Thyroid gland (tissue), 4 donors: ENCODE measurements at regions not wholly inside any gene's neighbourhood (a gene's known extent, or its start where the extent isn't known, plus 50 kb on each side); places are given as distances from the start of the nearest gene placed in this dataset.

Experiments used
- DNase-seq, 2 donors: peaks; one replicate each; pipeline ENCODE4 v3.0.0-alpha.2; 2019
- H3K27ac ChIP-seq, 3 donors: fragments of 200-600 bp; sonication (generic); 1 replicate in 2 of 3; 2 replicates in 1 of 3; pipeline ENCODE4 v1.5.1; 2016 to 2019; ENCODE audit warnings: mild to moderate bottlenecking in 1 of 3, moderate library complexity in 1 of 3
- H3K27me3 ChIP-seq: fragments of 200-600 bp; sonication (generic); one replicate; pipeline ENCODE4 v1.5.1; 2019
- H3K36me3 ChIP-seq, 2 donors: fragments of 200-600 bp; sonication (generic); one replicate each; pipeline ENCODE4 v1.5.1; 2016 to 2019
- H3K4me1 ChIP-seq, 2 donors: fragments of 200-600 bp; sonication (generic); one replicate each; pipeline ENCODE4 v1.5.1; 2017 to 2019
- H3K4me3 ChIP-seq, 3 donors: fragments of 200-600 bp; sonication (generic); replicated peaks in 1 of 3; 1 replicate in 2 of 3; 2 replicates in 1 of 3; pipeline ENCODE4 v1.5.1; 2016; ENCODE audit warnings: mild to moderate bottlenecking in 1 of 3
- H3K9me3 ChIP-seq: fragments of 200-600 bp; sonication (generic); one replicate; pipeline ENCODE4 v1.5.1; 2017
- CTCF ChIP-seq, 6 experiments: fragments of 200-600 bp in 3 of 6; fragments of 450-650 bp in 3 of 6; sonication (generic) in 3 of 6; IDR thresholded peaks; one replicate each; pipeline ENCODE4 v1.5.1; 2016 to 2019; ENCODE audit warnings: antibody characterized with exemption in 6 of 6, mild to moderate bottlenecking in 2 of 6, inconsistent platforms in 1 of 6, moderate library complexity in 1 of 6
- POLR2A ChIP-seq, 2 donors: fragments of 450-650 bp; IDR thresholded peaks; one replicate each; pipeline ENCODE4 v1.6.1; 2017; ENCODE audit warnings: antibody characterized with exemption in 2 of 2, mild to moderate bottlenecking in 2 of 2, moderate library complexity in 1 of 2
- WGBS, 2 donors: methylation state at CpG; one replicate each; pipeline ENCODE4 v1.1.5; 2017; 5-methylcytosine and 5-hydroxymethylcytosine counted together
- intact Hi-C: fragments of 100-400 bp; cut with DNase I; formaldehyde crosslinking; loops from one replicate; pipeline ENCODE4 v1.15.1; 2023

DNA sequence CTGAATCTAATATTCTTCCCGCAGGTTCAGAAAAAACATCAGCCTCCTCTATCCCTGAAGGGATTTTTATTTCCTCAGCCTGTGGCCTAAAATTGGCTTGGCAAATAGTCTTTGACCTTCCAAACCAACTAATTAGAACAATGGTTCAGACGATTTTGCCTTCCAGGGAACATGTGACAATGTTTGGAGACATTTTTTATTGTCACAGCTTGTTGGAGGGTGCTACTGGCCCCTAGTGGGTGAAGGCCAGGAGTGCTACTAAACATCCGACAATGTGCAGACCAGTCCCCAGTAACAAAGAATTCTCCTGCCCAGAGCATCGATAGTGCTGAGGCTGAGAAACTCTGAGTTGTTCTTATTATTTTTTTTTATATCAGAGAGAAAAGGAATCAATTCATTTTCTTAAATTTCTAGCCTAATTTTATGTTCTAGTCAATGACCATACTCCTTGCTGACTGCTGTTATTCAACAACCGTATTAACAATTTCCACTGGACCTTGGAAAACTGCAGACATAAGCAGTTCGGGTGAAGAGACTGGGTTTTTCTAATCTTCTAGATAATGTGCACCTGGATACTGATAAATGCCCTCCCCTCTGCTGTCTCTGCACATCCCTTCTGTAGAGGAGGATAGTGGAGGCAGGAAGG is 280.7 kb downstream of the LMX1A start:
- H3K36me3 ChIP-seq, result no peaks in the 10 kb centered on the region
- peak in 3 of 6 experiments; percentile 25 to 45 (median 38) for TF ChIP-seq CTCF (IDR thresholded peaks at IDR 0.05)
- TF ChIP-seq POLR2A (IDR thresholded peaks at IDR 0.05), result no peak
- 51 to 52% methylated on average over 6 of the region's 6 CpGs for WGBS, 2 donors
- no peaks in the 10 kb centered on the region for H3K4me1 ChIP-seq
- no peak overlapping the region for H3K4me3 ChIP-seq
- intact Hi-C loops, result no loop called here
- no peaks in the 10 kb centered on the region for H3K27me3 ChIP-seq
- peak; percentile 8 to 9 for DNase-seq
- H3K9me3 ChIP-seq, result no peaks in the 10 kb centered on the region
- no peak overlapping the region for H3K27ac ChIP-seq

- DNase-seq, result no peak
- TF ChIP-seq CTCF (IDR thresholded peaks at IDR 0.05) (peak in 5 of 6 experiments; percentile 39 to 79 (median 71)), POLR2A (IDR thresholded peaks at IDR 0.05) (no peak)
- intact Hi-C loops, result no loop called here
- WGBS, 2 donors, result 39 to 40% methylated on average over 7 of the region's 7 CpGs
- Histone ChIP-seq H3K27me3 (no peaks in the 10 kb centered on the region), H3K4me1 (no peaks in the 10 kb centered on the region), H3K27ac (no peak overlapping the region), H3K36me3 (no peaks in the 10 kb centered on the region), H3K9me3 (no peaks in the 10 kb centered on the region), H3K4me3 (no peak overlapping the region)
These were observed 283.1 kb downstream of the LMX1A start for GRCh38 chr1:165073185-165074007.

- 87 to 88% methylated on average over 4 of the region's 4 CpGs for WGBS, 2 donors
- no peaks in the 10 kb centered on the region for H3K36me3 ChIP-seq
- DNase-seq, result no peak
- no peak overlapping the region for H3K27ac ChIP-seq
- TF ChIP-seq CTCF (IDR thresholded peaks at IDR 0.05), result no peak
- no peak for TF ChIP-seq POLR2A (IDR thresholded peaks at IDR 0.05)
- intact Hi-C loops, result no loop called here
- H3K9me3 ChIP-seq, result no peaks in the 10 kb centered on the region
- no peak overlapping the region for H3K4me3 ChIP-seq
- H3K4me1 ChIP-seq, result no peaks in the 10 kb centered on the region
- no peaks in the 10 kb centered on the region for H3K27me3 ChIP-seq
These were observed 285.8 kb downstream of the LMX1A start for GRCh38 chr1:165070675-165071074.

- Histone ChIP-seq H3K9me3 (no peaks in the 10 kb centered on the region), H3K27me3 (no peaks in the 10 kb centered on the region), H3K36me3 (no peaks in the 10 kb centered on the region), H3K4me1 (no peaks in the 10 kb centered on the region), H3K27ac (no peak overlapping the region), H3K4me3 (no peak overlapping the region)
- DNase-seq, result no peak
- WGBS, 2 donors, result 94 to 95% methylated on average over 1 of the region's 1 CpG
- no peak for TF ChIP-seq CTCF (IDR thresholded peaks at IDR 0.05)
- TF ChIP-seq POLR2A (IDR thresholded peaks at IDR 0.05), result no peak
- intact Hi-C loops, result no loop called here
These were observed 286.7 kb downstream of the LMX1A start for GRCh38 chr1:165069829-165070228.

GRCh38 chr1:165068741-165069140 is 287.8 kb downstream of the LMX1A start:
- 76 to 77% methylated on average over 5 of the region's 5 CpGs for WGBS, 2 donors
- Histone ChIP-seq H3K9me3 (no peaks in the 10 kb centered on the region), H3K4me3 (no peak overlapping the region), H3K36me3 (no peaks in the 10 kb centered on the region), H3K27ac (no peak overlapping the region), H3K27me3 (no peaks in the 10 kb centered on the region), H3K4me1 (no peaks in the 10 kb centered on the region)
- no peak for TF ChIP-seq CTCF (IDR thresholded peaks at IDR 0.05)
- no peak for TF ChIP-seq POLR2A (IDR thresholded peaks at IDR 0.05)
- intact Hi-C loops, result no loop called here
- DNase-seq, result no peak
